K562 (cell line): ENCODE measurements at regions not wholly inside any gene's neighbourhood (a gene's known extent, or its start where the extent isn't known, plus 50 kb on each side); places are given as distances from the start of the nearest gene placed in this dataset.
A peak's percentile ranks its signal among the peaks of the same experiment; 100 is the strongest.
"Not testable (repeated sequence)": the region's sequence is repeated elsewhere in the genome, so short reads cannot be mapped to it uniquely, and the experiment has no call there.

Experiments used
- ATAC-seq: fragments of 200-7000 bp; cut with Tn5 transposase; 3 replicates; pipeline ENCODE4 v1.9.1; 2020; ENCODE audit warnings: moderate library complexity
- BruUV-seq: library from RNA; stranded (reverse); fragments of 400-500 nt; replicated peaks from 2 replicates; lab custom pipeline; 2021; lab: Mats Ljungman, UMichigan
- CTCF ChIA-PET: fragments of 300-600 bp; formaldehyde crosslinking; extraction: SDS; loops from one replicate; lab custom pipeline; 2021; ENCODE audit warnings: low intra/inter-chr PET ratio; lab: Yijun Ruan, JAX
- POLR2A ChIA-PET: fragments of 300-600, 350-650 bp; sonication (Branson Sonifier 250); formaldehyde crosslinking; extraction: SDS; loops from one replicate; lab custom pipeline; 2021; ENCODE audit warnings: antibody characterized with exemption, inconsistent platforms; lab: Yijun Ruan, JAX
- DNase-seq, 4 experiments: peaks; one replicate each; pipeline versions ENCODE4 v3.0.0 to v3.0.0-alpha.2; 2011 to 2018; ENCODE audit warnings: low spot score in 3 of 4, mixed read lengths in 3 of 4; ENCODE audit errors: extremely low read depth in 1 of 4
- FAIRE-seq: peaks from 2 replicates; lab custom pipeline; 2011; peaks lifted over from hg19 to GRCh38; lab: Jason Lieb, UNC
- H2AFZ ChIP-seq: 2 replicates; pipeline ENCODE4 v1.6.0; 2011; ENCODE audit warnings: low read depth, low read length, control low read depth, inconsistent platforms
- H3K27ac ChIP-seq: fragments of 200-600 bp; 3 replicates; pipeline ENCODE4 v1.8.0; 2011; ENCODE audit warnings: low read depth, mild to moderate bottlenecking, control low read depth, inconsistent platforms, low read length, moderate library complexity, mixed read lengths; ENCODE audit errors: extremely low read depth
- H3K27me3 ChIP-seq, 2 experiments: fragments of 300-600 bp in 1 of 2; 2 replicates in 1 of 2; 3 replicates in 1 of 2; pipeline versions ENCODE4 v1.6.0 to v1.8.0; 2011; ENCODE audit warnings: inconsistent platforms in 2 of 2, low read length in 2 of 2, mild to moderate bottlenecking in 1 of 2, mixed read lengths in 1 of 2, moderate library complexity in 1 of 2; ENCODE audit not compliant: control insufficient read depth in 2 of 2, insufficient read depth in 2 of 2
- H3K36me3 ChIP-seq: fragments of 300-600 bp; 3 replicates; pipeline ENCODE4 v1.8.0; 2011; ENCODE audit warnings: mild to moderate bottlenecking, low read length, inconsistent platforms; ENCODE audit not compliant: control insufficient read depth, insufficient read depth
- H3K4me1 ChIP-seq, 2 experiments: fragments of 200-600 bp in 1 of 2; replicated peaks in 1 of 2; 2 replicates in 1 of 2; 3 replicates in 1 of 2; pipeline versions ENCODE4 v1.5.1 to v1.8.0; 2011; ENCODE audit warnings: inconsistent platforms in 2 of 2, low read length in 2 of 2, mild to moderate bottlenecking in 1 of 2, mixed read lengths in 1 of 2, moderate library complexity in 1 of 2; ENCODE audit not compliant: control insufficient read depth in 2 of 2, insufficient read depth in 2 of 2
- H3K4me2 ChIP-seq: 2 replicates; pipeline ENCODE4 v1.6.1; 2011; ENCODE audit warnings: low read length, control low read depth, inconsistent platforms, mixed read lengths; ENCODE audit not compliant: insufficient read depth
- H3K4me3 ChIP-seq: fragments of 200-600 bp; sonication (generic), shearing (Covaris generic); 2 replicates; pipeline ENCODE4 v1.5.1; 2016; ENCODE audit warnings: control low read depth, inconsistent platforms
- H3K79me2 ChIP-seq: fragments of 200-600 bp; 3 replicates; pipeline ENCODE4 v1.8.0; 2011; ENCODE audit warnings: low read length, inconsistent platforms; ENCODE audit not compliant: control insufficient read depth, insufficient read depth
- H3K9ac ChIP-seq, 2 experiments: 2 replicates each; pipeline versions ENCODE4 v1.6.0 to v1.6.1; 2011; ENCODE audit warnings: low read depth in 2 of 2, low read length in 2 of 2, control low read depth in 1 of 2, inconsistent platforms in 1 of 2, mild to moderate bottlenecking in 1 of 2, mixed read lengths in 1 of 2; ENCODE audit not compliant: insufficient read depth in 1 of 2
- H3K9me1 ChIP-seq: one replicate; pipeline ENCODE4 v1.6.0; 2011; ENCODE audit warnings: inconsistent platforms, mild to moderate bottlenecking, low read length, moderate library complexity; ENCODE audit not compliant: control insufficient read depth, insufficient read depth
- H3K9me3 ChIP-seq: replicated peaks from 2 replicates; pipeline ENCODE4 v1.5.1; 2011; ENCODE audit warnings: low read depth, low read length, inconsistent platforms; ENCODE audit not compliant: control insufficient read depth, insufficient read depth
- H4K20me1 ChIP-seq: replicated peaks from 2 replicates; pipeline ENCODE4 v1.6.1; 2011; ENCODE audit warnings: low read length, inconsistent platforms, mixed read lengths; ENCODE audit not compliant: control insufficient read depth, insufficient read depth
- AFF1 ChIP-seq, 2 experiments: fragments of 450-650 bp; IDR thresholded peaks; 2 replicates each; pipeline ENCODE4 v1.6.1; 2018; ENCODE audit warnings: mild to moderate bottlenecking in 2 of 2, low read depth in 1 of 2; ENCODE audit not compliant: partially characterized antibody in 2 of 2
- ATF1 ChIP-seq, 2 experiments: fragments of 450-650 bp in 1 of 2; IDR thresholded peaks; 2 replicates each; pipeline ENCODE4 v1.6.1; 2016; ENCODE audit warnings: missing compliant biosample characterization in 1 of 2, missing genetic modification characterization in 1 of 2
- ATF3 ChIP-seq, 2 experiments: fragments of 450-650 bp in 1 of 2; sonication (generic) in 1 of 2; formaldehyde crosslinking in 1 of 2; IDR thresholded peaks in 1 of 2; conservative IDR thresholded peaks in 1 of 2; 2 replicates each; pipeline versions ENCODE4 v1.6.1 to v1.8.1; 2016 to 2023; ENCODE audit warnings: mild to moderate bottlenecking in 2 of 2, moderate library complexity in 2 of 2, inconsistent platforms in 1 of 2, missing genetic modification reagents in 1 of 2
- ATF7 ChIP-seq: fragments of 450-650 bp; IDR thresholded peaks from 2 replicates; pipeline ENCODE4 v1.7.1; 2014; ENCODE audit warnings: mild to moderate bottlenecking, moderate library complexity
- CEBPG ChIP-seq, 3 experiments: fragments of 200-800 bp in 1 of 3; sonication (Bioruptor generic) in 1 of 3; sonication (generic) in 1 of 3; formaldehyde crosslinking in 1 of 3; IDR thresholded peaks in 2 of 3; conservative IDR thresholded peaks in 1 of 3; 2 replicates each; pipeline versions ENCODE4 v1.6.1 to v1.8.0; 2016 to 2022; ENCODE audit warnings: missing compliant biosample characterization in 2 of 3, missing genetic modification characterization in 2 of 3, mild to moderate bottlenecking in 1 of 3, missing genetic modification reagents in 1 of 3
- CTBP1 ChIP-seq: fragments of 450-650 bp; IDR thresholded peaks from 2 replicates; pipeline ENCODE4 v1.6.1; 2016; ENCODE audit warnings: borderline replicate concordance
- FOSL1 ChIP-seq: fragments of 200-800 bp; sonication (Bioruptor generic); conservative IDR thresholded peaks from 2 replicates; pipeline ENCODE4 v1.6.1; 2016; ENCODE audit warnings: missing genetic modification characterization, missing compliant biosample characterization
- FOXJ2 ChIP-seq: fragments of 200-800 bp; sonication (Bioruptor generic); IDR thresholded peaks from 2 replicates; pipeline ENCODE4 v1.6.1; 2016; ENCODE audit warnings: missing genetic modification characterization, missing compliant biosample characterization
- SMAD4 ChIP-seq: fragments of 250-450 bp; sonication (Bioruptor Pico); conservative IDR thresholded peaks from 2 replicates; pipeline ENCODE4 v1.8.0; 2021; ENCODE audit warnings: inconsistent platforms, mild to moderate bottlenecking, moderate library complexity
- TRIM24 ChIP-seq, 2 experiments: fragments of 450-650 bp; IDR thresholded peaks; 2 replicates each; pipeline ENCODE4 v1.6.1; 2016
- VEZF1 ChIP-seq: fragments of 200-800 bp; sonication (Bioruptor generic); IDR thresholded peaks from 2 replicates; pipeline ENCODE4 v1.6.1; 2017; ENCODE audit warnings: missing genetic modification characterization, missing compliant biosample characterization
- WGBS: fragments of 100-300 bp; shearing (Covaris generic); methylation state at CpG from one replicate; pipeline ENCODE4 v1.1.6; 2016; ENCODE audit warnings: low coverage, mixed read lengths; ENCODE audit not compliant: insufficient coverage; ENCODE audit errors: missing lambda C conversion rate; 5-methylcytosine and 5-hydroxymethylcytosine counted together
- in situ Hi-C: fragments of 300-500 bp; cut with MboI; formaldehyde crosslinking; loops from 4 replicates; pipeline ENCODE4 v1.15.0; 2018; ENCODE audit warnings: inconsistent platforms, mixed read lengths
- intact Hi-C: fragments of 100-400 bp; cut with micrococcal nuclease; formaldehyde crosslinking; loops from 2 replicates; pipeline ENCODE4 v1.14.2; 2022

GRCh38 chr18:106054-106851 is 52.1 kb upstream of the USP14 start:
- H4K20me1 ChIP-seq; H3K27me3 ChIP-seq; H3K9ac ChIP-seq; H3K9me1 ChIP-seq; H3K79me2 ChIP-seq; in situ Hi-C loops; H2AFZ ChIP-seq; intact Hi-C loops; DNase-seq; H3K4me3 ChIP-seq; H3K9me3 ChIP-seq; H3K36me3 ChIP-seq; BruUV-seq; FAIRE-seq; POLR2A ChIA-PET; H3K4me1 ChIP-seq; ATAC-seq; H3K27ac ChIP-seq; H3K4me2 ChIP-seq; CTCF ChIA-PET; TF ChIP-seq ATF1 (CRISPR knock-in tag; IDR thresholded peaks at IDR 0.05); ATF3 (CRISPR knock-in tag; conservative IDR thresholded peaks at IDR 0.05): not testable (repeated sequence)
- TF ChIP-seq CTBP1 (0 out of 2 replicates have a peak, but pooled peaks have one; percentile 6), FOXJ2 (tag) (0 out of 2 replicates have a peak, but pooled peaks have one; percentile 19), SMAD4 (CRISPR knock-in tag) (peak; percentile 73), CEBPG (CRISPR knock-in tag; IDR thresholded peaks at IDR 0.05) (0 out of 2 replicates have a peak, but pooled peaks have one; percentile 3), CEBPG (tag; conservative IDR thresholded peaks at IDR 0.05 in 1 of 2, IDR thresholded peaks at IDR 0.05 in 1 of 2) (peak; percentile 79 to 91), ATF1 (tag; IDR thresholded peaks at IDR 0.05) (0 out of 2 replicates have a peak, but pooled peaks have one; percentile 18), ATF7 (peak; percentile 46; the same call in 1 of the 2 replicates), AFF1 (IDR thresholded peaks at IDR 0.05; ENCODE audit: low read depth in 1 of 2, partially characterized antibody in 2 of 2) (peak in 1 of 2 experiments; percentile 3), VEZF1 (CRISPR knock-in tag) (0 out of 2 replicates have a peak, but pooled peaks have one; percentile 37), FOSL1 (0 out of 2 replicates have a peak, but pooled peaks have one; percentile 24), TRIM24 (IDR thresholded peaks at IDR 0.05) (peak; percentile 44 to 82; a peak in 3 of 4 replicates), ATF3 (IDR thresholded peaks at IDR 0.05) (peak; percentile 34; the same call in 1 of the 2 replicates)
- 34% methylated on average over 4 of the region's 4 CpGs for WGBS
